SU-DHL-6 (cell line): ENCODE measurements at regions not wholly inside any gene's neighbourhood (a gene's known extent, or its start where the extent isn't known, plus 50 kb on each side); places are given as distances from the start of the nearest gene placed in this dataset.

Experiments used
- CTCF ChIP-seq: fragments of 200-600 bp; sonication (generic); IDR thresholded peaks from one replicate; pipeline ENCODE4 v1.5.1; 2017; ENCODE audit warnings: antibody characterized with exemption, mild to moderate bottlenecking, low read length, moderate library complexity; ENCODE audit not compliant: insufficient read depth, poor library complexity, severe bottlenecking
- EZH2phosphoT487 ChIP-seq: fragments of 200-600 bp; sonication (generic), shearing (Covaris generic); conservative IDR thresholded peaks from 2 replicates; pipeline ENCODE4 v1.6.1; 2018; ENCODE audit warnings: mild to moderate bottlenecking, antibody characterized with exemption, low read length, moderate library complexity, mixed read lengths

- no peak for TF ChIP-seq CTCF
- TF ChIP-seq EZH2phosphoT487: no peak
These were observed 883.0 kb upstream of the SEMA6A start for GRCh38 chr5:117457656-117458055.
